Gastroesophageal sphincter (tissue), 4 donors: ENCODE measurements at regions not wholly inside any gene's neighbourhood (a gene's known extent, or its start where the extent isn't known, plus 50 kb on each side); places are given as distances from the start of the nearest gene placed in this dataset.

Experiments
- ATAC-seq: fragments of 150-250 bp; one replicate; pipeline ENCODE4 v1.9.1; 2016; ENCODE audit warnings: mild to moderate bottlenecking, moderate library complexity
- H3K27ac ChIP-seq, 4 donors: fragments of 200-600 bp; sonication (generic) in 3 of 4; 1 replicate in 3 of 4; 2 replicates in 1 of 4; pipeline ENCODE4 v1.5.1; 2016 to 2019
- H3K27me3 ChIP-seq: fragments of 200-600 bp; sonication (generic); one replicate; pipeline ENCODE4 v1.5.1; 2019
- H3K36me3 ChIP-seq, 2 donors: fragments of 200-600 bp; sonication (generic); one replicate each; pipeline ENCODE4 v1.5.1; 2019; ENCODE audit warnings: control low read depth in 1 of 2
- H3K4me1 ChIP-seq, 3 donors: fragments of 200-600 bp; sonication (generic); 1 replicate in 2 of 3; 2 replicates in 1 of 3; pipeline ENCODE4 v1.5.1; 2016 to 2019; ENCODE audit warnings: control low read depth in 2 of 3
- H3K4me3 ChIP-seq, 2 donors: fragments of 200-600 bp; sonication (generic); one replicate each; pipeline ENCODE4 v1.5.1; 2019; ENCODE audit warnings: mild to moderate bottlenecking in 1 of 2, moderate library complexity in 1 of 2
- H3K9me3 ChIP-seq, 3 donors: fragments of 200-600 bp; sonication (generic); one replicate each; pipeline ENCODE4 v1.5.1; 2017 to 2019; ENCODE audit warnings: control low read depth in 2 of 3
- EP300 ChIP-seq: sonication (generic); formaldehyde crosslinking; IDR thresholded peaks from one replicate; pipeline ENCODE4 v1.6.1; 2017; ENCODE audit warnings: antibody characterized with exemption, mild to moderate bottlenecking
- POLR2A ChIP-seq, 2 donors: fragments of 450-650 bp; IDR thresholded peaks; one replicate each; pipeline ENCODE4 v1.6.1; 2017; ENCODE audit warnings: antibody characterized with exemption in 2 of 2, mild to moderate bottlenecking in 2 of 2, moderate library complexity in 1 of 2
- POLR2AphosphoS5 ChIP-seq: sonication (generic); formaldehyde crosslinking; IDR thresholded peaks from one replicate; pipeline ENCODE4 v1.6.1; 2017; ENCODE audit warnings: antibody characterized with exemption
- WGBS, 2 donors: methylation state at CpG; one replicate each; pipeline ENCODE4 v1.1.5; 2018; ENCODE audit warnings: low coverage in 1 of 2; 5-methylcytosine and 5-hydroxymethylcytosine counted together
- TF ChIP-seq, protein P1 (sequence below), 4 experiments: fragments of 200-600 bp in 2 of 4; fragments of 450-650 bp in 2 of 4; sonication (generic) in 1 of 4; IDR thresholded peaks; one replicate each; pipeline ENCODE4 v1.5.1; 2017 to 2019; ENCODE audit warnings: antibody characterized with exemption in 4 of 4, mild to moderate bottlenecking in 2 of 4, moderate library complexity in 2 of 4

DNA sequence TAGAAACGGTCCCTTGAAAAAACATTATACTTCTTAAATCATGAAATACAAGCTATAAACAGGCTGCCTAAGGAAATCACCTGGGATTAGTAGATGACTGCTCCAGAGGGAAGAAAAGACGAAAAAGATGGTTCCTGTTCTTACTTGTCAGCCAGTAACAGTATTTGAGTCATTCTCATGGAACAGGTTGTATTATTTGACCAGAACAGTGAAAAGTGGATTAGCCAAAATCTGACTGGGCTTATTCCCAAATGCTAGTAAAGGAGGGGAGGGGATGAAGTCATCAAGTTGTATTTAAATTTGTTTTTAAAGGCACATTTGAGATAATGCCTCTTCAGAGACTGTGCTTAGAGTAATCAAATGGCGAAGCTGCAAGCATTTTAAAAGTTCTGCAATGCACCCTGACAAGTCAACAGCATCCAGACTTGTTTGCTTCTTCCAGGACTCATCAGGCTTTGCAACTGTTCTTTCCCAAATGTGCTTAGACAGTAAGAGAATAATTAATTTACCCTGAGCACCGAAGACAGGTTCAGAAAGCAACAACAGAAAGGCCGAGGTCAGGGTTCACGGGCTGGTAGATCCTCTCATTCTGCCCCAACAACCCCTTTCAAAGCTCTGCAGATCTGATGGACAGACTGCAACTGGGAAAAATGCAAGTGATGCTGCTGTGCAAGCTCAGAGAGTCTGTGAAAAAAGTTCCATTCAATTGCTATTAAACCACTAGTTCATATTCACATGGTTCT, 800.6 kb downstream of the KCTD16 start:
- TF ChIP-seq POLR2A (IDR thresholded peaks at IDR 0.05), result no peak
- no peak for TF ChIP-seq POLR2AphosphoS5
- TF ChIP-seq EP300, result no peak
- TF ChIP-seq, protein P1, sequence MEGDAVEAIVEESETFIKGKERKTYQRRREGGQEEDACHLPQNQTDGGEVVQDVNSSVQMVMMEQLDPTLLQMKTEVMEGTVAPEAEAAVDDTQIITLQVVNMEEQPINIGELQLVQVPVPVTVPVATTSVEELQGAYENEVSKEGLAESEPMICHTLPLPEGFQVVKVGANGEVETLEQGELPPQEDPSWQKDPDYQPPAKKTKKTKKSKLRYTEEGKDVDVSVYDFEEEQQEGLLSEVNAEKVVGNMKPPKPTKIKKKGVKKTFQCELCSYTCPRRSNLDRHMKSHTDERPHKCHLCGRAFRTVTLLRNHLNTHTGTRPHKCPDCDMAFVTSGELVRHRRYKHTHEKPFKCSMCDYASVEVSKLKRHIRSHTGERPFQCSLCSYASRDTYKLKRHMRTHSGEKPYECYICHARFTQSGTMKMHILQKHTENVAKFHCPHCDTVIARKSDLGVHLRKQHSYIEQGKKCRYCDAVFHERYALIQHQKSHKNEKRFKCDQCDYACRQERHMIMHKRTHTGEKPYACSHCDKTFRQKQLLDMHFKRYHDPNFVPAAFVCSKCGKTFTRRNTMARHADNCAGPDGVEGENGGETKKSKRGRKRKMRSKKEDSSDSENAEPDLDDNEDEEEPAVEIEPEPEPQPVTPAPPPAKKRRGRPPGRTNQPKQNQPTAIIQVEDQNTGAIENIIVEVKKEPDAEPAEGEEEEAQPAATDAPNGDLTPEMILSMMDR (IDR thresholded peaks at IDR 0.05), result no peak
- Histone ChIP-seq H3K27ac (no peak overlapping the region), H3K4me1 (no peaks in the 10 kb centered on the region), H3K4me3 (no peak overlapping the region), H3K36me3 (no peaks in the 10 kb centered on the region), H3K9me3 (peaks cover 0 to 4% (median 0%) of the 10 kb centered on the region in 3 donors), H3K27me3 (no peaks in the 10 kb centered on the region)
- no peak for ATAC-seq
- WGBS, 2 donors, result 28 to 36% methylated on average over 6 of the region's 6 CpGs

- no peak for ATAC-seq
Measured at GRCh38 chr5:144960296-144960695, 789.6 kb downstream of the KCTD16 start.

DNA sequence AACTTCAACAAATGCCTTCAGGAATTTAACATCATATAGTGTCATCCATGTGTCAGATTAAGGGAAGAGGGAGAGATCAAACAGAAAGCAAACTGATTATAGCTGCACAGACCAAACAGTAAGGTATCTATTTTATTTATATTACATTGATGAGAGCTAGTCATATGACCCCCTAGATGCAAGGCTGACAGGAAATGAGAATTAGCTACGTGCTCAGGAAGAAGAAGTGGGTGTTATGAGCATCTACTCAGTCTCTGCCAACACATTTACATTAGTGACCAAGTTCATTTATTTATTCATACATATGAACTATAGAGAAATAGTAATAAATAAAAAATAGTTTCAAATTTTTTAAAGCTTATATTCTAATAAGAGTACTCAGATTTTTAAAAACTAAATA, 787.3 kb downstream of the KCTD16 start:
- H3K4me3 ChIP-seq, result no peak overlapping the region
- WGBS, 2 donors, result 9 to 11% methylated on average over 1 of the region's 1 CpG
- H3K36me3 ChIP-seq, result no peaks in the 10 kb centered on the region
- no peaks in the 10 kb centered on the region for H3K4me1 ChIP-seq
- no peak for TF ChIP-seq EP300
- no peak for TF ChIP-seq POLR2AphosphoS5
- no peak for TF ChIP-seq POLR2A (IDR thresholded peaks at IDR 0.05)
- TF ChIP-seq, protein P1 (IDR thresholded peaks at IDR 0.05), result no peak
- no peaks in the 10 kb centered on the region for H3K9me3 ChIP-seq
- no peaks in the 10 kb centered on the region for H3K27me3 ChIP-seq
- no peak overlapping the region for H3K27ac ChIP-seq
- ATAC-seq, result no peak

More at GRCh38 chr5:144960296-144960695, 789.6 kb downstream of the KCTD16 start:
- no peaks in the 10 kb centered on the region for H3K27me3 ChIP-seq
- H3K36me3 ChIP-seq, result no peaks in the 10 kb centered on the region
- no peak overlapping the region for H3K27ac ChIP-seq
- H3K4me1 ChIP-seq, result no peaks in the 10 kb centered on the region
- H3K4me3 ChIP-seq, result no peak overlapping the region
- TF ChIP-seq, protein P1 (IDR thresholded peaks at IDR 0.05), result no peak
- TF ChIP-seq POLR2AphosphoS5 (no peak), EP300 (no peak), POLR2A (IDR thresholded peaks at IDR 0.05) (no peak)
- no peaks in the 10 kb centered on the region for H3K9me3 ChIP-seq

GRCh38 chr5:144950996-144951395, 780.3 kb downstream of the KCTD16 start:
- Histone ChIP-seq H3K27me3 (no peaks in the 10 kb centered on the region), H3K9me3 (no peaks in the 10 kb centered on the region), H3K4me1 (no peaks in the 10 kb centered on the region), H3K36me3 (no peaks in the 10 kb centered on the region), H3K27ac (no peak overlapping the region), H3K4me3 (no peak overlapping the region)
- no peak for TF ChIP-seq POLR2A (IDR thresholded peaks at IDR 0.05)
- TF ChIP-seq POLR2AphosphoS5, result no peak
- no peak for TF ChIP-seq EP300
- TF ChIP-seq, protein P1 (IDR thresholded peaks at IDR 0.05), result no peak
- 56 to 88% methylated on average over 1 to 2 of the region's 2 CpGs for WGBS, 2 donors
- no peak for ATAC-seq

DNA sequence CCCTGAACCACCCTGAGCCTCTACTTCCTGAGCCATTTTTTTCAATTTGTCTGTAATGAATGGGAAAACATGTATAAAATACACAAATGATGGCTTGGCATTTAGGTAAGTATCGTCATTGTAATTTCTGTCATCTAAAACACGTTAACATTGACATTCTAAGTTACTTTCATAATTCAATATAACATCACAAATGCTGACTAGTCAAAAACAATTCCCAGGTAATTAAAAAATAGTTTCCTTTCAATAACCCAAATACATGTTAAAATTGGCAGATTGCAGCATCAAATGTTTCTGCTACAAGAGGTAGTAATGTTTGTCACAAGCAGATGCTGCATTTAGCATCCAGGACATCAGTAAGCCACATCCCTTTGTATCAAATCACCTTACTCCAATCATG, 776.4 kb downstream of the KCTD16 start:
- TF ChIP-seq EP300, result no peak
- no peak for TF ChIP-seq POLR2A (IDR thresholded peaks at IDR 0.05)
- TF ChIP-seq POLR2AphosphoS5, result no peak
- TF ChIP-seq, protein P1 (IDR thresholded peaks at IDR 0.05), result no peak
- WGBS, 2 donors, result 79 to 83% methylated on average over 2 of the region's 2 CpGs
- H3K4me1 ChIP-seq, result no peaks in the 10 kb centered on the region
- ATAC-seq, result no peak
- no peak overlapping the region for H3K27ac ChIP-seq
- no peaks in the 10 kb centered on the region for H3K9me3 ChIP-seq
- no peak overlapping the region for H3K4me3 ChIP-seq
- H3K27me3 ChIP-seq, result no peaks in the 10 kb centered on the region
- H3K36me3 ChIP-seq, result no peaks in the 10 kb centered on the region
